CD4-positive, alpha-beta T cell (primary cell): ENCODE measurements at regions not wholly inside any gene's neighbourhood (a gene's known extent, or its start where the extent isn't known, plus 50 kb on each side); places are given as distances from the start of the nearest gene placed in this dataset.

Source experiments
- ATAC-seq: fragments of 200-7000 bp; cut with Tn5 transposase; one replicate; pipeline ENCODE4 v1.10.0; 2022; ENCODE audit warnings: mild to moderate bottlenecking; ENCODE audit not compliant: poor library complexity
- CTCF ChIA-PET: fragments of 350-600 bp; sonication (Branson Sonifier 250); formaldehyde crosslinking; loops from one replicate; lab custom pipeline; 2021; ENCODE audit warnings: antibody characterized with exemption, inconsistent platforms; lab: Charles Lee
- POLR2A ChIA-PET: fragments of 350-600 bp; sonication (Branson Sonifier 250); formaldehyde crosslinking; loops from one replicate; lab custom pipeline; 2021; ENCODE audit warnings: antibody characterized with exemption, inconsistent platforms; lab: Charles Lee
- DNase-seq, 14 experiments: peaks; one replicate each; pipeline ENCODE4 v3.0.0-alpha.2; 2013 to 2020; ENCODE audit warnings: mixed read lengths in 2 of 14
- H3K27ac ChIP-seq, 2 donors: one replicate each; pipeline versions ENCODE4 v1.5.1 to v1.7.0; 2013; ENCODE audit warnings: low read length in 2 of 2, low read depth in 1 of 2, mild to moderate bottlenecking in 1 of 2
- H3K27me3 ChIP-seq, 2 experiments: 1 replicate in 1 of 2; 2 replicates in 1 of 2; pipeline versions ENCODE4 v1.6.1 to v1.7.0; 2013; ENCODE audit warnings: low read length in 2 of 2, control low read depth in 1 of 2, mild to moderate bottlenecking in 1 of 2, moderate library complexity in 1 of 2; ENCODE audit not compliant: insufficient read depth in 2 of 2, control insufficient read depth in 1 of 2
- H3K36me3 ChIP-seq: one replicate; pipeline ENCODE4 v1.6.1; 2013; ENCODE audit warnings: low read length, control low read depth; ENCODE audit not compliant: insufficient read depth
- H3K4me1 ChIP-seq: one replicate; pipeline ENCODE4 v1.6.1; 2013; ENCODE audit warnings: low read length, control low read depth; ENCODE audit not compliant: insufficient read depth
- H3K4me3 ChIP-seq: one replicate; pipeline ENCODE4 v1.5.1; 2013; ENCODE audit warnings: mild to moderate bottlenecking, low read length, moderate library complexity
- H3K9me3 ChIP-seq, 2 experiments: 1 replicate in 1 of 2; 2 replicates in 1 of 2; pipeline versions ENCODE4 v1.6.1 to v1.7.0; 2013; ENCODE audit warnings: low read length in 2 of 2, mild to moderate bottlenecking in 2 of 2, control low read depth in 1 of 2, moderate library complexity in 1 of 2; ENCODE audit not compliant: control insufficient read depth in 1 of 2, insufficient read depth in 1 of 2
- H3K27ac Mint-ChIP-seq: one replicate; pipeline ENCODE4 v1.8.0; 2020; ENCODE audit warnings: mixed read lengths
- H3K27me3 Mint-ChIP-seq: one replicate; pipeline ENCODE4 v1.8.0; 2021; ENCODE audit warnings: mixed read lengths
- H3K36me3 Mint-ChIP-seq: one replicate; pipeline ENCODE4 v1.8.0; 2021; ENCODE audit warnings: low read depth, mixed read lengths
- H3K4me1 Mint-ChIP-seq: one replicate; pipeline ENCODE4 v1.8.0; 2021; ENCODE audit warnings: low read depth, mixed read lengths
- H3K4me3 Mint-ChIP-seq: one replicate; pipeline ENCODE4 v1.8.0; 2020; ENCODE audit warnings: mild to moderate bottlenecking, mixed read lengths
- H3K9me3 Mint-ChIP-seq: one replicate; pipeline ENCODE4 v1.8.0; 2020; ENCODE audit warnings: mixed read lengths
- intact Hi-C, 2 experiments: fragments of 100-400 bp; cut with DNase I in 1 of 2; cut with micrococcal nuclease in 1 of 2; formaldehyde crosslinking; loops; one replicate each; pipeline versions ENCODE4 v1.15.1 to v1.9.0; 2023 to 2025; cut with DNase I, micrococcal nuclease
- TF ChIP-seq, protein P1 (sequence below): fragments of 200-600 bp; IDR thresholded peaks from one replicate; pipeline ENCODE4 v1.8.0; 2022; ENCODE audit warnings: antibody characterized with exemption, mild to moderate bottlenecking

DNA sequence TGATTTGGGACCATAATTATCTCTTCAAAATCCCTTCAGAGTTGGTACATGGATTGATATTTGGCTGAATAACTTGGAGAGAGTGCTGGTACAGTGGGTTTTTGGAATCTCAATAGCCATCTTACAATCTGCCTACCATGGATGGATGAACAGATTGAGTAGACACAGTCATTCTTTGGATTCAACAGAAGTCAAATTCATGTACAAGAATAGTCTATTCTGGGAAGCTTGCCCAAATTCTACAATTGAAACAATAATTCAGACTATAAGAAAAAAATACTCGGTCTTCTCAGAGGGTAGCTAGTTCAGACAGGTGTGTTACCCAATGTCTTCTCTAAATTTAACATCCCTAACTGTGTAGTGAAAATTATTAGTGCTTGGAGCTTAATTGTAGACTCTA lies 574.0 kb downstream of the LRRIQ3 start:
- H3K4me3 Mint-ChIP-seq, result no peak overlapping the region
- Histone ChIP-seq H3K4me1 (no peaks in the 10 kb centered on the region), H3K9me3 (peaks cover 0 to 3% of the 10 kb centered on the region in 2 experiments), H3K36me3 (no peaks in the 10 kb centered on the region), H3K4me3 (no peak overlapping the region), H3K27ac (no peak overlapping the region), H3K27me3 (no peaks in the 10 kb centered on the region)
- no peak overlapping the region for H3K27ac Mint-ChIP-seq
- no peaks in the 10 kb centered on the region for H3K4me1 Mint-ChIP-seq
- no peak for DNase-seq
- no peaks in the 10 kb centered on the region for H3K36me3 Mint-ChIP-seq
- CTCF ChIA-PET, result no interaction called here
- H3K27me3 Mint-ChIP-seq, result no peaks in the 10 kb centered on the region
- peaks cover 11% of the 10 kb centered on the region for H3K9me3 Mint-ChIP-seq
- ATAC-seq, result no peak
- POLR2A ChIA-PET, result no interaction called here
- TF ChIP-seq, protein P1, sequence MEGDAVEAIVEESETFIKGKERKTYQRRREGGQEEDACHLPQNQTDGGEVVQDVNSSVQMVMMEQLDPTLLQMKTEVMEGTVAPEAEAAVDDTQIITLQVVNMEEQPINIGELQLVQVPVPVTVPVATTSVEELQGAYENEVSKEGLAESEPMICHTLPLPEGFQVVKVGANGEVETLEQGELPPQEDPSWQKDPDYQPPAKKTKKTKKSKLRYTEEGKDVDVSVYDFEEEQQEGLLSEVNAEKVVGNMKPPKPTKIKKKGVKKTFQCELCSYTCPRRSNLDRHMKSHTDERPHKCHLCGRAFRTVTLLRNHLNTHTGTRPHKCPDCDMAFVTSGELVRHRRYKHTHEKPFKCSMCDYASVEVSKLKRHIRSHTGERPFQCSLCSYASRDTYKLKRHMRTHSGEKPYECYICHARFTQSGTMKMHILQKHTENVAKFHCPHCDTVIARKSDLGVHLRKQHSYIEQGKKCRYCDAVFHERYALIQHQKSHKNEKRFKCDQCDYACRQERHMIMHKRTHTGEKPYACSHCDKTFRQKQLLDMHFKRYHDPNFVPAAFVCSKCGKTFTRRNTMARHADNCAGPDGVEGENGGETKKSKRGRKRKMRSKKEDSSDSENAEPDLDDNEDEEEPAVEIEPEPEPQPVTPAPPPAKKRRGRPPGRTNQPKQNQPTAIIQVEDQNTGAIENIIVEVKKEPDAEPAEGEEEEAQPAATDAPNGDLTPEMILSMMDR, result no peak
- intact Hi-C loops, result no loop called here

DNA sequence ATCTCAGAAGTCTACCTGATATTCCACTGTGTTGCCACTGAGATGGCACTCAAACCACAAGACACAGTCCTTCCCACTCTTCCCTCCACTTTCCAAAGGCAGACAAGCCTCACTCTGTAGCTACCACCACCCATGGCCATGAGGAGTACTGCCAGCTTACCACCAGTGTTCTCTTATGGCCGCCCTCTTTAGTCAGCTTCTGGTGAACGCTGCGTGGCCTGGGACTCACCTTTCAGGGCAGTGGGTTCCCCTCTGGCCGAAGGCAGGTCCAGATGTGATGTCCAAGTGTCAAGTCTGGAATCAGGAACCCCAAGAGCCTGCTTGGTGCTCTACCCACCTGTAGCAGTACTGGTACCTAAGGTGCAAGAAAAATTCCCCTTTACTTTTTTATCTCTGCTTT lies 580.8 kb downstream of the LRRIQ3 start:
- no peak overlapping the region for H3K4me3 Mint-ChIP-seq
- DNase-seq (no peak), ATAC-seq (no peak)
- H3K9me3 ChIP-seq, result peaks cover 0 to 9% of the 10 kb centered on the region in 2 experiments
- no peaks in the 10 kb centered on the region for H3K27me3 ChIP-seq
- ChIA-PET CTCF (interaction anchor here (0.6 kb wide), 1 partner anchor 41 kb away, joined by 4 read pairs; no protein-coding TSS in a partner anchor), POLR2A (no interaction called here)
- no peaks in the 10 kb centered on the region for H3K36me3 Mint-ChIP-seq
- no peak overlapping the region for H3K27ac Mint-ChIP-seq
- H3K4me1 Mint-ChIP-seq, result no peaks in the 10 kb centered on the region
- no peak overlapping the region for H3K4me3 ChIP-seq
- H3K9me3 Mint-ChIP-seq, result peaks cover 11% of the 10 kb centered on the region
- H3K27me3 Mint-ChIP-seq, result no peaks in the 10 kb centered on the region
- H3K27ac ChIP-seq, result no peak overlapping the region
- TF ChIP-seq, protein P1, result no peak
- intact Hi-C loops, result no loop called here
- no peaks in the 10 kb centered on the region for H3K36me3 ChIP-seq
- no peaks in the 10 kb centered on the region for H3K4me1 ChIP-seq

DNA sequence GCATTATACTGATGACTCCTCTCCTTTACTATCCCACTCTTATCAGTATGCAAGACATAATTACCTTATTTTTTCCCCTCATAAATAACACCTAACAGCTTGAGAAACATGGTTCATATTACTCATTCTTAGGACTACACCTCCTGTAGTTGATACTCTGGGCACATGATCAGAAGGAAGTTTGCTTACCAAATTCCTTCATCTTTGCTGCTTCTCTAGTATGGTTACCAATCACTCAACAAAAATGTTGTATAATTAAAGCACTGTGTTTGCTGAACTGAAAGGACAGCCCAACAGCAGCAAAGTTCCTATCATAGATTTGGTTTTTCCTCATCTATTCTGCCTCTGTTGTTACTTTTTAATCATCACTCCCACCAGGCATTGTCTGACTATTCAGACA lies 586.3 kb downstream of the LRRIQ3 start:
- H3K27me3 ChIP-seq, result no peaks in the 10 kb centered on the region
- Mint-ChIP-seq H3K4me1 (no peaks in the 10 kb centered on the region), H3K27ac (no peak overlapping the region), H3K27me3 (no peaks in the 10 kb centered on the region), H3K4me3 (no peak overlapping the region), H3K9me3 (peaks cover 4% of the 10 kb centered on the region), H3K36me3 (no peaks in the 10 kb centered on the region)
- ChIA-PET POLR2A (no interaction called here), CTCF (no interaction called here)
- peaks cover 0 to 4% of the 10 kb centered on the region in 2 experiments for H3K9me3 ChIP-seq
- no peak overlapping the region for H3K4me3 ChIP-seq
- H3K4me1 ChIP-seq, result no peaks in the 10 kb centered on the region
- no peak for DNase-seq
- TF ChIP-seq, protein P1, result no peak
- no peak for ATAC-seq
- intact Hi-C loops, result no loop called here
- no peak overlapping the region for H3K27ac ChIP-seq
- H3K36me3 ChIP-seq, result no peaks in the 10 kb centered on the region
